Esophagus muscularis mucosa (tissue), 4 donors: ENCODE measurements at regions not wholly inside any gene's neighbourhood (a gene's known extent, or its start where the extent isn't known, plus 50 kb on each side); places are given as distances from the start of the nearest gene placed in this dataset.
A peak's percentile ranks its signal among the peaks of the same experiment; 100 is the strongest.

Experiments
- DNase-seq: peaks from one replicate; pipeline ENCODE4 v3.0.0-alpha.2; 2017; ENCODE audit errors: extremely low spot score
- H3K27ac ChIP-seq, 4 donors: fragments of 200-600 bp; sonication (generic); replicated peaks in 1 of 4; 1 replicate in 3 of 4; 2 replicates in 1 of 4; pipeline ENCODE4 v1.5.1; 2016 to 2019; ENCODE audit warnings: mild to moderate bottlenecking in 1 of 4
- H3K27me3 ChIP-seq, 4 donors: fragments of 200-600 bp; sonication (generic); one replicate each; pipeline versions ENCODE4 v1.5.1 to v1.6.0; 2016 to 2019
- H3K36me3 ChIP-seq, 4 donors: fragments of 200-600 bp; sonication (generic); one replicate each; pipeline ENCODE4 v1.5.1; 2016 to 2019
- H3K4me1 ChIP-seq, 4 donors: fragments of 200-600 bp; sonication (generic); one replicate each; pipeline ENCODE4 v1.5.1; 2016 to 2019
- H3K4me3 ChIP-seq, 4 donors: fragments of 200-600 bp; sonication (generic); 1 replicate in 2 of 4; 2 replicates in 2 of 4; pipeline ENCODE4 v1.5.1; 2016 to 2019; ENCODE audit warnings: mild to moderate bottlenecking in 4 of 4, moderate library complexity in 1 of 4
- H3K9me3 ChIP-seq, 4 donors: fragments of 200-600 bp; sonication (generic); 1 replicate in 3 of 4; 2 replicates in 1 of 4; pipeline ENCODE4 v1.5.1; 2016 to 2019
- CTCF ChIP-seq, 3 experiments: fragments of 200-600 bp in 2 of 3; fragments of 450-650 bp in 1 of 3; sonication (generic) in 2 of 3; IDR thresholded peaks; one replicate each; pipeline ENCODE4 v1.5.1; 2017 to 2019; ENCODE audit warnings: antibody characterized with exemption in 3 of 3, mild to moderate bottlenecking in 2 of 3, moderate library complexity in 1 of 3
- EP300 ChIP-seq: sonication (generic); formaldehyde crosslinking; IDR thresholded peaks from one replicate; pipeline ENCODE4 v1.6.1; 2017; ENCODE audit warnings: antibody characterized with exemption
- POLR2A ChIP-seq: fragments of 450-650 bp; IDR thresholded peaks from one replicate; pipeline ENCODE4 v1.6.1; 2017; ENCODE audit warnings: antibody characterized with exemption, moderate library complexity, mild to moderate bottlenecking, low read depth
- POLR2AphosphoS5 ChIP-seq, 2 donors: sonication (generic); formaldehyde crosslinking; IDR thresholded peaks; one replicate each; pipeline ENCODE4 v1.6.1; 2017; ENCODE audit warnings: antibody characterized with exemption in 2 of 2
- WGBS: methylation state at CpG from one replicate; pipeline ENCODE4 v1.1.5; 2018; 5-methylcytosine and 5-hydroxymethylcytosine counted together
- intact Hi-C: fragments of 100-400 bp; cut with DNase I; formaldehyde crosslinking; loops from one replicate; pipeline ENCODE4 v1.15.1; 2023

- H3K9me3 ChIP-seq, result no peaks in the 10 kb centered on the region
- H3K27me3 ChIP-seq, result no peaks in the 10 kb centered on the region
- 71% methylated on average over 2 of the region's 2 CpGs for WGBS
- H3K4me1 ChIP-seq, result peaks cover 0 to 16% (median 6%) of the 10 kb centered on the region in 4 donors
- intact Hi-C loops, result no loop called here
- H3K4me3 ChIP-seq, result no peak overlapping the region
- no peak overlapping the region for H3K27ac ChIP-seq
- no peaks in the 10 kb centered on the region for H3K36me3 ChIP-seq
- DNase-seq, result no peak
- TF ChIP-seq CTCF (IDR thresholded peaks at IDR 0.05), result no peak
- no peak for TF ChIP-seq EP300
- no peak for TF ChIP-seq POLR2A
- no peak for TF ChIP-seq POLR2AphosphoS5 (IDR thresholded peaks at IDR 0.05)
Measured at GRCh38 chr5:142455856-142456255, 131.0 kb upstream of the SPRY4 start.

- no peak for DNase-seq
- Histone ChIP-seq H3K4me3 (no peak overlapping the region), H3K4me1 (peaks cover 0 to 16% (median 6%) of the 10 kb centered on the region in 4 donors), H3K27ac (peak overlapping the region in 3 of 4 donors; percentile 19 to 52 (median 41)), H3K27me3 (no peaks in the 10 kb centered on the region), H3K36me3 (no peaks in the 10 kb centered on the region), H3K9me3 (no peaks in the 10 kb centered on the region)
- TF ChIP-seq POLR2AphosphoS5 (IDR thresholded peaks at IDR 0.05) (no peak), EP300 (no peak), POLR2A (no peak), CTCF (IDR thresholded peaks at IDR 0.05) (no peak)
- 53% methylated on average over 2 of the region's 7 CpGs for WGBS
- intact Hi-C loops, result no loop called here
Measured at GRCh38 chr5:142453932-142454331, 129.1 kb upstream of the SPRY4 start.

DNA sequence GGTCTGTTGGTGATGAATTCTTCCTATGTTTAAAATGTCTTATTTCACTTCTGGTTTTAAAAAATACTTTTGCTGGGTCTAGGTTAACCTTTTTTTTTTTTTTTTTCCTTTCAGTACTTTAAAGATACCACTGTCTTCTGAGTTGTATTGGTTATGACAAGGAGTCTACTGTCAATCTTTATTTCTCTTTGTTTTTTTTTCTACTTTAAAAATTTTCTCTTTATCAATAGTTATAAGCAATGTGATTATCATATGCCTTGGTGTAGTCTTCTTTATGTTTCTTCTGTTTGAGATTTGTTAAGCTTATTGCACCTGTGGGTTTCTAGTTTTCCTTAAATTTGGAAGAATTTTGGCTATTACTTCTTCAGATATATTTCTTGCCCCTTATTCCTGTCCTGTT lies 125.6 kb upstream of the SPRY4 start:
- TF ChIP-seq POLR2AphosphoS5 (IDR thresholded peaks at IDR 0.05) (no peak), CTCF (IDR thresholded peaks at IDR 0.05) (no peak), EP300 (no peak), POLR2A (no peak)
- Histone ChIP-seq H3K27me3 (no peaks in the 10 kb centered on the region), H3K4me1 (peaks cover 0 to 16% (median 12%) of the 10 kb centered on the region in 4 donors), H3K9me3 (no peaks in the 10 kb centered on the region), H3K27ac (no peak overlapping the region), H3K4me3 (no peak overlapping the region), H3K36me3 (no peaks in the 10 kb centered on the region)
- intact Hi-C loops, result no loop called here
- no peak for DNase-seq

DNA sequence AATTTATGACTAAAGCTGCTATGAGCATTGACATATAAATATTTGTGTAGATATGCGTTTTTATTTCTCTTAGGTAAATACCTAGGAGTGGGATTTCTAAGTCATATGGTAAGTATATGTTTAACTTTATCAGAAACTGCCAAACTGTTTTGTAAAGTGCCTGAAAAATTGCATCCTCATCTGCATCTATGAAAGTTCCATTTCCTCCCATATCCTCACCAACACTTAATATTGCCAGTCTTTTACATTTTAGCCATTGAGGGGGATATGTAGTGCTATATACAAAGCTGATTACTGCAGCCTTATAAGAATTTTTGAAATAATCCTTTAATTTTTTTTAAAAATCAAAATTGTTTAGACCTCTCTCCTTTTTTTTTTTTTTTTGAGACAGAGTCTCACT lies 123.1 kb upstream of the SPRY4 start:
- 96% methylated on average over 1 of the region's 1 CpG for WGBS
- H3K36me3 ChIP-seq, result no peaks in the 10 kb centered on the region
- intact Hi-C loops, result no loop called here

More for the DNA sequence above, 123.1 kb upstream of the SPRY4 start:
- no peak for DNase-seq
- Histone ChIP-seq H3K9me3 (no peaks in the 10 kb centered on the region), H3K27me3 (no peaks in the 10 kb centered on the region), H3K4me1 (peaks cover 0 to 10% (median 2%) of the 10 kb centered on the region in 4 donors), H3K4me3 (no peak overlapping the region), H3K27ac (no peak overlapping the region)
- TF ChIP-seq POLR2AphosphoS5 (IDR thresholded peaks at IDR 0.05) (no peak), POLR2A (no peak), EP300 (no peak), CTCF (IDR thresholded peaks at IDR 0.05) (no peak)
